Tongue (tissue), 1 donor: ENCODE measurements at regions not wholly inside any gene's neighbourhood (a gene's known extent, or its start where the extent isn't known, plus 50 kb on each side); places are given as distances from the start of the nearest gene placed in this dataset.

Experiments used
- DNase-seq: peaks from one replicate; pipeline ENCODE4 v3.0.0-alpha.2; 2015

DNA sequence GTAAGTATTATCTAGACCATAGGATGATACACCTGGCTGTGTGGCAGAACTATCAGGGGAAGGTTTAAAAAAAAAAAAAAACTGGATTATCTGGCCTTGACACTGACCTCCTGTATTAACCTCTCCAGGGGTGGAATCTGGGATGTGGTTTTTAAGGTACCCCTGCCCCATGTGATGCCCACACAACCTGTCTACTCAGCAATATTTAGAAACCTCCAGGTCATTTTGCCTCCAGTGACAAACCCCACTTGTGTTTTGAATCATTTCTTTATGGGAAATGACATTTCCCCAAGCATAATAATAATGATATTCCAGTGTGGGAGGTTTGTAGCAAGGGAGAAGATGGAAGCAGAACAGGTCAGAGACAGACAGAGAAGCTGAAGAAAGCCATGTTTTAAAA, 179.1 kb downstream of the RSL24D1 start:
- no peak for DNase-seq

DNA sequence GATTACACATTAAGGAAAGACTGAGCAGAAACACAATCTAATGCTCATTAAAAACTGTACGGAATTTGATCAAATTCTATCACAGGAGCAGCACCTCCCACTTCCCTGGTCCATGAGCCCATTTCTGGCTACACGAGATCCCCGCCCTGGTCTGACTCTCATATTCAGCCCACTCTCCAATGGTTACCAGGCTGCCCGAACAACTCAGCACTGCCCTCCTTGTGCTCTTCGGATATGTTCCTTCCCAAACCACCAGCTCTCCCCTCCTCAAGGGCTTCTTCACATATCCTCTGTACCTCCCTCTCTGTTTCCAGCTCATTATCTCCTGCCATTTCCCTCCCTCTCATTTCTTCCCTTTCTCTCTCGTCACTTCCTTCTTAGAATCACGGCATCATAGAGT, 180.5 kb downstream of the RSL24D1 start:
- no peak for DNase-seq

DNA sequence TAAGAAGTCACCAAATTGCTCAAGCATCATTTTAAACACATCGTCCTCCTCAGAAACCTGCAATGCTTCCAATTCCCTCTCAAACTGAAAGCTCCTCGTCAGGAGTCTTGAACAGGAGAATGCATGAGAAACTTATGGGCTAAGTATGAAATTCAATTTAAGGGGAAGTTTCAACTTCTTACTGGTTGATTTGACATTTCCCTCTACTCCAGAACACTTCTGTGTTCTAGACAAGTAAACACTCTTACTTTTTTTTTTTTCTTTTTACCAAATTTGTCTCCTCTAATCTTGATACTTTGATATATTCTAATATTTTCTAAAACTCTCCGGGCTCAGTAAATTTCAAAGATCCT, 181.7 kb downstream of the RSL24D1 start:
- no peak for DNase-seq

DNA sequence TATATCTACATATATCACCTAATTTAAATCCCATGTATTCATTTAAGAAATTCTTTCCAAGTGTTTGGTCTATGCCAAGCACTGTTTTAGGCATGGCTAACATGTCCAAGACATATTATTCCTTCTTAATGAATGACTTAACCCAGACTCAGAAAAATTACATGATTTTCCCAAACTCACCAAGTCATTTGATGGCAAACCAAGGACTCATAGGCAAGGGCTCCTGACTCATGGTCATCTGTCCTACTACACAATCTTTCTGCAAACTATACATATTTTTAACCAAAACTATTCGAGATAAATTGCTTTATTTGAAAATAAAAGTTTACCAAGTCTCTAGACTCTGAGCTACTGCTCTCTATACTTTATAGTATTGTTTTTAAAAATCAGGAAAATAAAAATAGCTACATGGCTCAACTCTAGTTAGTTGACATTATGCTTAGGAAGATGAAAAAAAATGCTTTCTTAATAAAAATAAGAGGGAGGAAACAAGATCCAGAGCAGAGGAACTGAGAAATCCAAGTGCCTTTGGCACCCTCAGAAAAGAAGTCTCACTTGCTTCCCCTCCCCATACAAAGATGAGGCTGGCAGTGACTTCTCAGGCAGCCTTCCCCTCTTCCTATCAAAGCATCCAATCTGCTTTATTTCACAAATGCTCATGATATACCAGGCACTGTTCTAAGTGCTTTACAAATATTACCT, 182.2 kb downstream of the RSL24D1 start:
- DNase-seq: no peak

DNA sequence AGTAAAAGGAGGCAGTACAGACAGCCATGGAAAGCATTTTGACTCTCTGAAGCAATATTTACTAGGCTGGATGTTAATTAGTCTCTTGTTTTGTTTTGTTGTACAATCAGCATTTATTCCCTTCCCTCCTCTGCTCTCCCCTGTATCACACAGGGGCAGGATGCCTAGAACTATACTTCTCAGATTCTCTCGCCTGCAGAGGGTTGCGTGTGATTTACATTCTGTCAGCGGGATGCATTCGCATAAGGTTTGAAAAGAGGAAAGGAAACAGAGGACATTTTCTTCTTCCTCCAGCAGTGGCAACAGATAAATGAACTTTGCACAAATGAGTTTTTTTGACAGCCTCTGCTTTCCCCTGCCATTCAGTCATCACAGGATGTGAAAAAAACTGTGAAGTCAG, 188.3 kb downstream of the RSL24D1 start:
- DNase-seq: no peak

DNA sequence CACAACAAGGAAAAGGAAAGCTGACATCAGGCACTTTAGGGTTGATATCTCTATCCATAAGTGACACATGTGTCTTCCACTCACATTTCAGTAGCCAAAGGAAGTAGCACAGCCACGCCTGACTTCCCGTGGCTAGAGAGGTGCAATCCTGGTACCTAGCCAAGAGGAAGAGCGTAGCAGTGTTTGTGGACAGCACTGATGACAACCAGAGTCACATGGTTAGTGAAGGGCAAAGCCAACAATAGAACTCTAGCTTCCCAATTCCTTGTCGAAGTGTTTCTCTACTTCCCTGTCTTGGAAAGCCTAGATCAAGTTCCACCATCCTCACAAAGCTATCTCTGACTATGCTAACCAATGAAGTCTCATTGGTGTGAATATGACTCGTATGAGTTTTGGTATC, 189.2 kb downstream of the RSL24D1 start:
- DNase-seq: peak; percentile 3

DNA sequence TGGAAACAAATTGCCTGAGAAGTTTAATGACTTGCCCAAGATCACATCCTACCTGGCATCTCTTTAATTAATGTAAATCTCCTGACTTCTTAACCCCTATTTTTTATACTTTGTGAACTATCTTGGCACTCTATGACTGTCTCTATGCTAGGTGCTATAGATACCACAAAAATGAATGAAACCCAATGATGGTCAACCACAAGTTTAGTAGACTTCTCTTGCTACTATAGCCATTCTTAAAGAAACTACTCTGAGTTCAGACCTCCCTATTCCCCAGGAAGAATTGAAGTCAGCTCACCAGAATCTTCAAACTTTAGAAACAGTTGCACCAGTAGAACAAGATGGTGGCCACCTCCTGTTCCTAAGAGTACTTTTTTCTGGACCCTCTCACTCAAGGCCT, 191.1 kb downstream of the RSL24D1 start:
- no peak for DNase-seq

DNA sequence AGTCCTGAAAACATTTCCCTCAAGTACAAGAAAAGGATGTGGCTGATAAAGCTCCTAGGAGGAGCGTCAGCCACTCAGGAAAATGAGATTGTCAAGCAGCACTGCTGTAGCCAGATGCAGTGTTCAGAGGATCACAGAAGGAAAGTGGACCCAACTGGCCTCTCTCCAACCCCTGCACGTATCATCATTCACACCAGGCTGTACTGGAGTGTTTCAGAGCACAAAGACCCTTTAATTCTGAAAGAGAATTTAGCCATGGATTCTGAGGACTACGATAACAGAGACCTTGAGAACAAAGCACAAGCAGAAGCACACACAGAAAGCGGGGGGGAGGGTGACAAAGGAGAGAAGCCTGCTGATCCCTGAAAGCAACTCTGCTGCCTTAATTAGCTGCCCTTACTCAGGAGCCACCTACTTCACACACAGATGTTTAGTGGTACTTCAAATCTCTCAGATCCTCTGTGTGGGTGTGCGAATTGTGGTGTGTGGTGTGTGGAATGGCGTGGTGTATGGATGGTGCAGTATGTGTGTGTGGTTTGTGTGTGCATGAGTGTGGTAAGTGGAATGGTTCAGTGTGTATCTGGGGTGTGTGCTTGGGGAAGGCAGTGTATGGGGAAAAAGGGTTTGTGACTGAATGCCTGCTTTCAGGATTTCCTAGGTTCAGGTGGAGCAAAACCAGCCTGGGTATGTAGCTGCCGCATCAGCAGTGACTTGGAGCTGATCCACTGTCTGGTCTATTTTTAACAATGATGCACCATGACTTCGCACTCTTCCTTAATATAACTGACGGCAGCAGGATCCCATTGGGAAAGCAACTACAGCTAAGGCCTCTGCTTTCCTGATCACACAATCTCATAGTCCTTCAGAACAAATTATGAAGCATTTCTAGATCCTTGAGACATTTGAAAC, 192.5 kb downstream of the RSL24D1 start:
- peak; percentile 15 for DNase-seq

DNA sequence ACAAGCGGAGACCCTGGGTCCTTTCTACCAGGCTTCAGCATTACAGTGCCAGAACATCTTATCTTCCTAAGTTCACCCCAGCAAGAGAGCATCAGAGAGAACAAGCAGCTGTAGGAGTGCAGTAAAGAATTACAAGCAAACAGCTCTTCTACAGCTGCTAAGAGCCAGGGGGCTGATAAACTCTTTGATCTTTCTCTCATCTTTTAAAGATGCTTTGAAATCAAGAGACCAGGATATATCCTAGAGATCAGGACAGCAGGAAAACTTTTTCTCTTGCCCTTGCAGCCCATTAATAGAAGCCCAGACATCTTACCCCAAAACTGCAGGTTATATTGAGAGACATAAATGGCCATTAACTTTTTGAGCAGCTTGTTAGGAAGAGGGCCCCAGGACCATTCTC, 198.1 kb downstream of the RSL24D1 start:
- DNase-seq: no peak

DNA sequence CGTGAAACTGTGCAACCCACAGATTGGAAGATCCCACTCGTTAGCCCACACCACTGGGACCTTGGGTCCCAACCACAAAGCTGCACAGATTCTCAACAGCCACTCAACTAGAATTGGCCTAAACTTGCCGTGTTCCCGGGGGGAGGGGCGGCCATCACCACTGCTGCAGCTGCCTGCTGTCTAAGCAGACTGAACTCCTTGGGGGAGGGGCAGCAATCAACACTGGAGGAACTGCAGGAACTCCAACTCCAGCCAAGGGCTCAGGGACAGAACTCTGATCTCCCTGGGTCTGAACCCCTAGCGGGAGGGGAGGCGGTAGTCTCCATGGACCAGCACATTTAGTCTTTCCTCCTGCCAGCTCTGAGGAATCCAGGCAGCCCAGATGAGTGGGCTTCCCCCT, 205.9 kb downstream of the RSL24D1 start:
- no peak for DNase-seq

DNA sequence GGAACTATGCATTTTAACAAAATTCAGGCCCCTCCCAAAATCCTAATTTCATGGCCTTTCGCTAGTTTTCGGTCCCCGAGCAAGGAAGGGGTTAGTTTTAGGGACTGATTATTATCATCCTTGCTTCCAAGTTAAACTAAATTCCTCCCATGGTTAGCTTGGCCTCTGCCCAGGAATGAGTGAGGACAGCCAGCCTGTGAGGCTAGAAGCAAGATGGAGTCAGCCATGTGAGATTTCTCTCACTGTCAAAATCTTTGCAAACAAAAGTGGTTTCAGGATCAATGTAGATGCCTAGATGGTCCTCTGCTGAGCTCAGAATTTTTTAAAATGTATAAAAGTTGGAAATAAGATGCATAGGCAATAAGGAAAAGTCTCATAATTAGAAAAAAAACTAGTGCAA, 208.9 kb downstream of the RSL24D1 start:
- DNase-seq: no peak

DNA sequence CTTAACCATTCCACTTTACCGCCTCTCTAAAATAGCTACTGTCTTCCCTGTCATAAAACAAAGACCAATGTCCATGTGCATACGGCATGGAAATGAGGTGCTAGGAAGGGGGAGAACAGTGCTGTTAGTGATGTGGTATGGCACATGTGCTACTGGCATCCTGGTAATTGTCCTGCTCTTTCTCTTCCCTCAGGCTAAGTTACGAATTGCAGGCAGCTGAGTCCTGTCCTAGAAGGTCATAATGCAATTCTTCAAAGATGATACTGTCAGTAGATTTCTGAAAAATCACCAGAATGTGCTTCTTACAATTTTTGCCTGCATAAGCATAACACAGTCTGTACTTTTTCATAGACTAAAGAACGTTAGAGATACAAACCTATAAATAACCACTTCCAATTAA, 216.8 kb downstream of the RSL24D1 start:
- DNase-seq: no peak

DNA sequence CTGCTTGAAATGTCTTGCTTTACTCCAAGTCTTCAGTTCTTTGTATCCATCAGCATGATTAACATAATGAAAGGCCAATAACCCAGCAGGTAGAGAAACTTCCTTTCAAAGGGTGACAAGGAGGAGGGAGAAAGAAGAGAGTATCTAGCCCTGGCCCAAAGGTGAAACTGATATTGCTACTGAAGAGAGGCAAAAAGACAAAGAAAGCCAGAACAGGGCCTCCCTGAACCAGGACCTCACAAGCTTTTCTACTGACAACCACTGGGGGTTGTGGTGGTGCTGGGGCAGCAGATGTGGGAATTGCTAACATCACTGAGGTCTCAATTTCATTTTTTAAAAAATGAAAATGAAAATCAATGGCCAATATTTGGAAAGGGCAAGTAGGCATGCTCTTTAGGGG, 234.1 kb downstream of the RSL24D1 start:
- no peak for DNase-seq

DNA sequence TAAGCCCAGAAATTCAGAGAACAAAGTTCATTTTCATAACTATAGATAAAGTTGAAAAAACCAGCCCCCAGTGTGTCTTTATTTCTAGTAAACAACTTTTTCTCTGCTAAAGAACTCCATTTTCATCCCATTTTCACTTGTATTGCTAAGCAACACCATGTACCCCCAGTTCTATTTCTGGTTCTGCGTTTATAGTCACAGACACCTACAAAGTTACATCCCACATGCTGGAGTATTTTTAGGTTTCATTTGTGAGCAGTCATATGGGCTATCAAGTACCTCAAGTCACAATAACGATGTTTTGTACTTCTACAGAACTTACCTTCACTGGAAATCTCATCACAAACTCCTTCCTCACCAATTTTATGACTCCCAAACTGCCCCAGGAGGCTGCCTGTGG, 236.5 kb downstream of the RSL24D1 start:
- DNase-seq: no peak

DNA sequence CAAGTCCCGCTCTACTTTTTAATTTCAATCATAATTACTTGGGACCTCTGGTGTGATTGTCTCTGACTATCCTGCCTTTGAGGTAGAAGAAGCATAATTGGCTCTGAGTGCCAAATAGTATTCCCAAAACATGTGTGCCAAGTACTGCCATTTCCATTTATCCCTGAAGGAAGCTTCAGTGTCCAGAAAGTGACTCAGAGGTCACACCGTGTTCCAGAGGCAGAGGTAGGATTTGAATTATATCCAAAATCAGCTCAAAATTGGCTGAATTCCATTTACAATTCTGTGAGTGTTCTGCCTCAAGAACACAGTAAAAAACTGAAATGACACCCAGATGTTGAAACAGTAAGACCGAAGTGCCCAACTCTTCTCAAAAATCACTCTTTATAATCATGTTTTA, 255.3 kb downstream of the RSL24D1 start:
- peak; percentile 37 for DNase-seq

DNA sequence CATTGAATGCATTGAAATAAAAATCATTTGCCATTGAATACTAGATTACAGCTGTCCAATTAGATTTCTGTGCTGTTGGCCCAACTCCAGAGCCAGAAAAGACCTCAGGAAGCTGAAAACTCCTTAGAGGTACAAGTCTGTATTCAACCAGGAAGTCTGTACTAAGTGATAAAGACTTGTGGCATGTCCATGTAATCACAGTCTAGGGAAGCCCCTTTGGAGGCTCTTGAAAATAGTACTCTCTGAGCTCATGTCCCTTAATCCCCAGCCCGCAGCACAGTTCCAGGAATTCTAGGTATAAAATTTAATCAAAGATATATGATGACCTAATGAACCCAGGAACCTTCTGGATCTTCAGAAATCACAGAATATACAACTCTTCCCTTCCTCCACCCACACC, 279.4 kb downstream of the RSL24D1 start:
- no peak for DNase-seq

DNA sequence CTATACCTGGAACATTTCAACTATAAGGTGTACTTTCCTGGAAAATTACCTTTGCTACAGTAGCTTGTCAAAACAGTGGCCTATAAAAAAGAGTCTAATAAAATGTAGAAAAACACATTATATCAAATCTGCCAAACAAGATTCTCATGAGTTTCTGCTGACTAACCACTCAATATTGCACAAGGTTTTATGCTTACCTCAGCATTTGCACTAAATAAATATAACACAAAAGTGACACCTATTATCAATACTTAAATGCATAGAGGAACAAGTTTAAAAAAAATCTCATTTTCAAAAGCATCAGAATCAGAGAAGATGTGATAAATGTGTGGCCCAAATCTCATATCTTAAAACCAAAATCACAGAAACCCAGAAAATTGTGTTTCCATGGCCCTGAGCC, 281.4 kb downstream of the RSL24D1 start:
- DNase-seq: no peak

DNA sequence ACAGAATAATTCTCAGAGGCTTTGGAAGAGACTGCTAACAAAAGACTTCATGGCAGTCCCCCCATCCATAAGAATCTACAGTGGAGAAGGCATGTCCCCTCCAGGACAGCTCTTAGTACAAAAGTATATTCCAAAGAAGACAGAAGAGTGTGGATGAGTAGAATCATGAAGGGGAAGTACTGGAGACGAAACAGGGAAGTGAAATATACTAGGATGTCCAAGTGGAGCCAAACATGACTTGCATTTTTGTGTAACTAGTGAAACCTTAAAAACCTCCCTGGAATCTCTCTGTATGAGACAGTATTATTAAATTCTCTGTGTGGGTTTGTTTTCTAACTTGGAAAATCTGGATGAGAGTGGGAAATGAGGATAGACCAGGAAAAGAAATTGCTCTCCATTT, 312.4 kb downstream of the RSL24D1 start:
- no peak for DNase-seq

DNA sequence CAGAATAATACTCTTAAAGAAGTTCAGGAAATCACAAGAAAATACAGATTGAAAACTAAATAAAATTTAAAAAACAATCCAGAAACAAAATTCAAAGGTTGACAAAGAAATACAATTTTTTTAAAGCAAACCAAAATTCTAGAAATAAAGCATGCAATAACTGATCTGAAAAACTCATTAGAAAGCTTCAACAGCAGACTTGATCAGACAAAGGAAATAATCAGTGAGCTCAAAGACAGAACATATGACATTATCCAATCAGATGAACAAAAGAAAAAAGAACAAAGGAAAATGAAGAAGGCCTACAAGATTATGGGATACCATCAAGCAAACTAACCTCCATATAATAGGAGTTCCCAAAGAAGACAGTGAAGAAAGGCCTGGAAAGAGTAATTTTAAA, 336.8 kb downstream of the RSL24D1 start:
- DNase-seq: no peak

DNA sequence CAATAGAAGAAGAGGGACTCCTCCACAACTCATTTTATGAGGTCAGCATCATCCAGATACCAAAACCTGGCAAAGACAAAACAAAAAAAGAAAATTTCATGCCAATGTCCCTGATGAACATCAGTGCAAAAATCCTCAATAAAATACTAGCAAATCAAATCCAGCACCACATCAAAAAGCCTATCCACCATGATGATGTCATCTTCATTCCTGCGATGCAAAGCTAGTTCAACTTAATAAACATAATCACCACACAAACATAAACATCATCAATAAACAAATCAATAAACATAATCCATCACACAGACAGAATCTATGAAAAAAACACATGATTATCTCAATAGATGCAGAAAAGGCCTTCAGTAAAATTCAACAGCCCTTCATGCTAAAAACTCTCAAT, 342.1 kb downstream of the RSL24D1 start:
- DNase-seq: no peak

DNA sequence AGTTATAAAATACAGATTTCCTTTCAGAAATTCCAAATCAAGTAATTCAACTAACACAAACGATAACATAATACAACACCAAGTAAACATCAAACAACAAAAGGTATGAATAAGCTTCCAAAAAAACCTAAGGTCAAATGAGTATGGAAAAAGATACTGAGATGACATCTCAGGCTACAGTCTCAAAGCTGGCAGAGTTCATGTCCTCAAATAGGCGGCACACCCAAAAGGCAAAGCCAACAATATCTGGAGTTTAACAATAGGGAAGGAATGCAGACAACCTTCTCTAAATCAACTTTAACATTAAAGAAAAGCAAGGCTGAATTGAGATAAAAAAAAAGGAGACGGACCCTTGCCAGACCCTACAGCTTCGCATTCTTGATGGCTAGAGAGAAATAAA, 346.6 kb downstream of the RSL24D1 start:
- no peak for DNase-seq

DNA sequence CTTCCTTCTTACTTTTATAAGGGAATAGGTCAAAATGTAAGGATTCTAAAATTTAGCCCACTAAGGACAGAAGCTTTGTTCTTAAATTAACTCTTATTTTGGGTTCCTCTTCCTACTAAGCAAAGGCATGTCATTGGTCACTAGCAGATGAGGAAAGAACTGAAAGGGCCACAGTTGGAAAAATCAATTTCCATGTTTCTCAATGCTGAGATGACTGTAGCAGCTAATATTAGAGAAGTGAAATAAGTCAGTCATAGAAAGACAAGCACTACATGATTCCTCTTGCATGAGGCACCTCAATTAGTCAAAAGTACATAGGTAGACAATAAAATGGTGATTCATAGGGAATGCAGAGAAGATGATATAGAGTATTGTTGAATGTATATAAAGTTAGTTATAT, 353.7 kb downstream of the RSL24D1 start:
- DNase-seq: no peak

DNA sequence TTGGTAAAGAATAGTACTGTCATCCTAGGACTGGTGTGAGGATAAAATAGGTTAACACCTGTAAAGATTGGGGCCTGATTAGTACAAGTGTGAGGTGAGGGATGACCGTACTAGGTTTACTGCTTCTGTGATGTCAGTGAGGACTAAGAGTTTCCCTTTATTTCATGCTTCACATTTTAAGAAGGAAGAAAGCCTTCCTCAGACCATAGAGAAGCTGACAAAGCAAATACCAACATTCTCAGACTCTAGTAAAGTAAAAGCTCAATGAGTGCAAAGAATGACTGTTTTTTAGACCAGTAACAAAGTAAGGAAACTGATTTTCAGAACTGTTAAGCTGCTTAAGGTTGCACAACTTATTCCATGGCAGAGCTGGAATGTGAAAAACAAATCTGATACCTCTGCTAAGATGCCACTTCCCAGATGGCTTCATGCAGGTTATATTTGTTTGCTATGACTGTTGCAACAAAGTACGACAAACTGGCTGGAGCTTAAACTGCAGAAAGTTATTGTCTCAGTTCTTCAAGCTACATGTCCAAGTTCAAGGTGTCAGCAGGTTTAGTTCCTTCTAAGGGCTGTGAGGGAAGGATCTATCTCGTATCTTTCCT, 354.9 kb downstream of the RSL24D1 start:
- DNase-seq: no peak
